COLO668 (cell line): ENCODE measurements at regions not wholly inside any gene's neighbourhood (a gene's known extent, or its start where the extent isn't known, plus 50 kb on each side); places are given as distances from the start of the nearest gene placed in this dataset.
A peak's percentile ranks its signal among the peaks of the same experiment; 100 is the strongest.

Experiments used
- DNase-seq: peaks from one replicate; lab custom pipeline; 2025; ENCODE audit not compliant: unreplicated experiment; lab: John Stamatoyannopoulos, UW

DNA sequence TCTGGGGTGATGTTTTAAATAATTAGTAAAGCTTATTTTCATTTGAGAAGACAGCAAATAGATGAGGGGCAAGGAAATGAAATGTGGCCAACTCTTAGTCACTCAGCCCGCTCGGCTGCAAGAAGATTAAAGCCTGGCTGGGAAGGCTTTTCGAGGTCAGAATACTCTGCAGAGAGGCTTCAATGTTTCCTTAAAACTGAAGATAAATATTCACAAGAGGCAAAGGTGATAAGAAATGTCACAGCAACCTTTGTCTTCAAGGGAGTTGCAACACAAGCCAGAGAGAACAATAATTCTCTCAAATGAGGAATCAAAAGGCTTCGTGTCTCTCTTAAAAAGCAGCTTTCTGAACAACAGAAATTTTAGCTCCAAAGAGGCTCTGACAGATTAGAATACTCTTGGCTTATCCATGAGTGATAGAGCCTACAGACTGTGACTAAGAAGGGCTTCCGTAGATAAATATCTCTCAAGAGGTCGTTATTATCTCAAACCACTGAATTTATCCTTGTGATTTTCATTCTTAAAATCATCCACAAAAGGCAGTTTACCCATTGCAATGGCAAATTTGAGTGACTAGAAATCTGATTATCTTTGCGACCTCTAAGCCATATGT lies 92.5 kb downstream of the KLF6 start:
- no peak for DNase-seq

DNA sequence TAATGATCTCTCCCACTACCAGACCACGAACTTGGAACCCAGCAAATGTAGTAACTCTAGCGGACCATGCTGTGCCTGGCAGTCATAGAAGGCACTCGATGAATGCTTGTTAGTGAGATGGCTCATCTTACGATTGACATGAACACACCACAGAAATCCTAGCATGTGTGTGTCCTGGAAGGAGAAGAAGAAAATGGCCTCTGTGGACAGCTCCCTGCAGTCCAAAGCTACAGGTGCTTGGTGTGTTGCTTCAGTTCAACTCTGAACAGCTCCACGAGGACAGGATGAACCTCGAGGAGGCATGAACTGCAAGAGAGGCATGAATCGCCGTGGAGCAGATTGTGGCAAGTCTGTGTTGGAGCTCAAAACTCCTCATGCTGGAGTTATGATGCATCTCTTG lies 93.5 kb downstream of the KLF6 start:
- DNase-seq = no peak

DNA sequence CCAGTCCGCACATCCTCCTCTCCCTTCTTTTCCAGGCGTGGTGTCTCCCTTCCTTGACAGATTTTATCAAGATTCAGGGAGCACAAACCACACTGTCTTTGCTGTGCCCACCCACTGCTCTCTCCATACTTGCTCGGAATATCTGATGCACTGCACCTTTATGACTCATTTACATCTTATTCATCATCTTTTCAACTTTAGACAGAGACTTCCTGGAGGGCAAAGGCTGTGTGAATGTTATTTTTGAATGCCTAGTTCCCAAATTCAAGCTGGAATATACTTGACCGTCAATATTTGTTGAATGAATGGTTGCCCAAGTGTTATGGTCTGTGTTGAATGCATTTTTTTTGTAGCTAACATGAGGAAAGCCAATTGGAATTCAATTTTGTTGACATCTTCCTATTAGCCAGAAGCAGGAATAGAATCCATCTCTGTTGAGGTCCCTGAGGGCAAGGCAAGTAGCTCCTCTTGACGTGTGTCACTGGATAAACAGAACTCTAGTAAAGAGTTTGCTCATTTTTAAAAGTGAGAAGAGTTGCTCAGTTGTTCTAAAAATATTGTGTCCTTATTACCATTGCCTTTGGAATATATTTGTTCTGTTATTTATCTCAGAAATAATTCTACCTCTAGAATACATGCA lies 95.0 kb downstream of the KLF6 start:
- DNase-seq = no peak

DNA sequence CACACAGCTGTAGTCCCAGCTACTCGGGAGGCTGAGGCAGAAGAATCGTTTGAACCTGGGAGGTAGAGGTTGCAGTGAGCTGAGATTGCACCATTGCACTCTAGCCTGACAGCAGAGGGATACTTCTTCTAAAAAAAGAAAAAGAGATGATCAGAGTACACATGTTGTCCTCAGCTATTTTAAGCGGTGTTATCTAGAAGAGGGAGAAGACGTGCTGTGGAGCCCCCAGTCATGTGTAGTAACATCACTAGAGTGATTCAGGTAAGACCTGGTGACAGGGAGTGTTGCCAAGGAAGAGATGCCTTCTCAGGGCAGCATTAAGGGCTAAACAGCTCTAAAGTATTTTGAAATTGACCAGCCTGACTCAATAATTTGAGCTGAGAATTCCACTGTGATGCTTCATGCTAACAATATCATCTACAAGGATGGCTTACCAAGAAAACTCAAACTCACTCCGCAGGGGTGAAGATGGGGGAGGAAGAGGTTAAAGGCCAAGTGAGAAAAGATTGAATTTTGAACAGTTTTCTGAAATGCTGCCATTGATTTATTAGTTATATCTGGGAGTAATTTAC lies 97.4 kb downstream of the KLF6 start:
- DNase-seq = no peak

DNA sequence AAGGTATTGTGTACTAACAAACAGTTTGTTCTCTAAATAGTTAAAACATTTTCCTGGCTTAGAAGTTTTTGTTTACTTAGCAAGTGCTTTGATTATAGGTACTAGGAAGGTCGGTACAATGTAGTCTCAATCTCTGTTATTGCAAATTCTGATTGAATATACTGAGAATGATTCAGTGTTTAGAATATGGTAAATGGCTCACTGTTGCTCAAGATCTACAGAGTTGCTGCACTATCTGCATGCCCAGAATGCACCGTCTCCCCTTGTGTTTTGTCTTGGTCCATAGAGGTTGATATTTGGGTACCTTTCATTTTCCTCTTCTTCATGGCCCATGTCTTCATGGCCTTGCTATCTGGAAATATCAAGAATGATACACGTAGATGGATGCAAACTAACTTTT lies 99.6 kb downstream of the KLF6 start:
- no peak for DNase-seq

DNA sequence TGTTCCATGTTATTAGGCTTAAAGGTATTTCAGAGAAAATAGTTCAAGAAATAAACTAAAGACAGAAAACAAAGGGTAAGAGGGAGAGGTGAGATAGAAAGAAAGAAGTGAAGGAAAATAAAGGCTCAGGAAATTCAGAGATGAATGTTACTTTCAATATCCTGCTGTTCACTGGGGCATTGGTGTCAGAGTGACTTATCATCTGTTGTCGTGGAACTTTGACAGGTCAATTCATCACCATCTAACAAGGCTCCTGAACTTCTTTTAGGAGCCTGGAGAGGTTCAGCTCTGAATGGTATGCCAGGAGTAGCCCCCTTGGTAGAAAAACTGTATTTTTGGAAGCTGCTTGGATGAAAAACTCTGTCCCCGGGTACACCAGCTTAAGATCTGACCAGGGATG lies 100.1 kb downstream of the KLF6 start:
- no peak for DNase-seq

DNA sequence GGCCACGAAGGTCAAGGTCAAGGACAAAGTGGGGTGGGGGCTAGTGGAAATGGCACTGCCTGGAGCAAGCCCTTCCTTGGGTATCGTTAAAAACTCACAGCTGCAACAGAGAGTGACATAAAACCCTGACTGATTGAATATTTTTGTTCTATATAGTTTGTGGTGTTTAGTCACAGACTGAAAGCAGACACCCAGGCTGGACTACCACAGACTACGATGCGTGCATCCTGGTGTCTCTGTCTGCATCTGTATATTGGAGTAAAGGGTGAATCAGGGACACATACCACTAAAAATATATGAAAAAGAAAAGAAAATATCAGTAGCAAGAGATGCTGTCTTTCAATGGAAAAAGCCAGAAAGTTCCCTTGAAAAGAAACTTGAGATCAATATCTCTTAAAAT lies 101.4 kb downstream of the KLF6 start:
- no peak for DNase-seq

DNA sequence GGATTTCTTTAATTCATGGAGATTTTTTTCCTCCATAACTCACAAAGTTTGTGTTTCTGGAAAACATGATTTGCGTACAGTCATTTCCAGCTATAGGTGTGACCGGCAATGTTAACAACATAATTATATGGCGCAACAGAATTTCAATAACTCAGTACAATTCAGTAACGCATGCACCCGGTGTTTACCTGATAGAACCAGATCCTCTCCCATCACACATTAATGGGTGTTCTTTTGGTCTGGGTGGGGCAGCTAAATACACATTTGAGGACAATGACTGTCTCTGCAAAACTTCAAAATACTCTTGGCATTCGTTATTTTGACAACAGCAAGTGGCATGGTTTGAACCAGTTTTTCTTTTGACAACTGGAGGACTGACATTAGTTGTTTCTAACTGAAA lies 102.3 kb downstream of the KLF6 start:
- DNase-seq = no peak

DNA sequence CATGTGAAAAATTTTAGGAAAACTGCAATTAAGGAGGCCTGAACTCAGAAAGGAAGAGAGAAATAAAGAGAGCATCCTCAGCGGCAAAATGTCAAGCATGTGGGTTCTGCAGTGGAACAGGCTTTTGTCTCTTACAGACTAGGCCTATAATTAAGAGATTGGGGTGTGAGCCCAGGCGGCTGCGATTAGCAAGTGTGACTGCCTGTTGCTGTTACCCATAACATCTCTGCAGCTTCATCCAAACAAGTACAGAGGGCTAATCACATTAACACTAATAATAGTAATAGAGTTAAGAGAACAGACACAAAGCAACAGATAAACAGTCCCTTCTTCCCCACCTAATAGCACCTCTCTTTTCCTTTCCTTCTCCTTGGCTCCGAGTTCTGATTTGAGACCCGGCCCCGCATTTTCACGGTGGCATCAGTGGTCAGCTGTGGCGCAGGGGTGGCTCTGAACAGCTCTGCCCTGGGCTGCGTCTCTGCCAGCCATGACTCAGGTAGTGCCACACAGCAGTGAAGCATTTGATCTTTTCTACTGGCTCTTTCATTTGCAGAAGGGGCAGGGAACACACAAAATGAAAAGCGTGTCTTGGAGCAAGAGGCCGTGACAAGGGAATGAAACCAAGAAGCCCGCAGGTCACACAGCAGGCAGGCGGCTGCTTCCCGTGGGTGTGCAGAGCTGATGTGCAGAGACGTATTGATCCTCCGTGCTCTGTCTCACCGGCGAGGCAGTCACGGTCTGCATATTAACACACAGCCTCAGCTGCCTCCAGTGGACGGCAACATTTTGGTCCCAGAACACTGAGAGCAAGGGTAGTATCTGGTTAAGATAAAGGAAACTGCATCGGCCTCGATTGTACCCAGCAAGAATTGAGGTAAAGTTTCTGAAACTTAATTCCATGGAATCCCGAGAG lies 103.1 kb downstream of the KLF6 start:
- DNase-seq = no peak

DNA sequence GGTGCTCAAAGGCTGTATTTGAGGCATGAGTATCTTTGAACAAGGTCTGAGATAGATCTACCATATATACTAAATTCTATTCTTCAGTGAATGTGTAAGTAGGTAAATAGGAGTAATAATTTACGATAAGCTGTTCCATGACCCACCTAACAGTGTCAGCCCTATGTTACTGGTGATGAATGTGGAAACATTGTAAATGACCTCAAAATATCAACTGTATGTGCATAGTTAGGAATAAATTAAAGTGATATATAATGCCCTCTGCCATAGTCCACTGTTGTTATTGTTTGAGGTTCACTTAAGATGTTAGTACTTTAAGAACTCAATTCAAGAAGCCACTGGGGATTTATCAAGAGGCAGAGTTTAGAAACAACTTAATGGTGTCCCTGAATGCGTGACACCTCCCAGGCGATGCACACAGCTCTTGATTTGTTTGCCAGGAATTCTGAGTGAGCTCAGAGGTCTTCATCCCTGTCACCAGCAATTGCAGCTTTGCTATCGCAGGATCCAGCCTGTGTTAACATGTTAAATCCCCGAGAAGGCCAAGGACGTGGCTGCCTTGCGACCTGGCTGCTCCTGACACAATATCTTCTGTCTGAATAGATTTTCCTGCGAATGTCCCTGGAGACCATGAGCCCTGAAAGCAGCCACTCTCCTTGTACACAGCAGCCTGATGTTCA lies 104.9 kb downstream of the KLF6 start:
- DNase-seq = no peak

DNA sequence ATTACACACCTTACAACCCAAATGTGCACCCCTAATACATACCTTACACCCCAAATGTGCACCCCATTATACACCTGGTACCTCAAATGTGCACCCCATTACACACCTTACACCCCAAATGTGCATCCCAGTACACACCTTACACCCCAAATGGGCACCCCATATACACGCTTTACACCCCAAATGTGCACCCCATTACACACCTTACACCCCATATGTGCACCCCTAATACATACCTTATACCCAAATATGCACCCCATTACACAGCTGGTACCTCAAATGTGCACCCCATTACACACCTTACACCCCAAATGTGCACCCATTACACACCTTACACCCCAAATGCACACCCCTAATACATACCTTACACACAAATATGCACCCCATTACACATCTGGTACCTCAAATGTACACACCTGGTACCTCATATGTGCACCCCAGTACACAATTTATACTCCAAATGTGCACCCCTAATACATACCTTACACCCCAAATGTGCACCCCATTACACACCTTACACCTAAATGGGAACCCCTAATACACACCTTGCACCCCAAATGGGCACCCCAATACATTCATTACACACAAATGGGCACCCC lies 106.3 kb downstream of the KLF6 start:
- no peak for DNase-seq

DNA sequence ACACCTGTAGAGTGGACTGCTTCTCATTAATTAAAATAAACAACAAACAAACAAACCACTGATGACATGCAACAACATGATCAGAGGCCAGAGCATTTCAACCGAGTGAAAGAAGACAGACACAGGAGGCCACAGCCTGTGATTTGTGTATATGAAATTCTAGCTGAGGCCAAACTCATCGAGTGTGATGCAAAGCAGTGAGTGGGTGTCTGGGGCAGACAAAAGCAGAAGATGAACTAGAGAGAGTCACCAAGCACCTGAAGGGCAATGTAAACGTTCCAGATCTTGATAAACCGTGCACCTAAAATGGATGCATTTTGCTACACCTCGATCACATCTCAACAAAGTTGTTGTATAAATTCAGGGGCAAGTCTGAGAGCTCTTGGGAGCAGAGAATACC lies 108.4 kb downstream of the KLF6 start:
- no peak for DNase-seq

DNA sequence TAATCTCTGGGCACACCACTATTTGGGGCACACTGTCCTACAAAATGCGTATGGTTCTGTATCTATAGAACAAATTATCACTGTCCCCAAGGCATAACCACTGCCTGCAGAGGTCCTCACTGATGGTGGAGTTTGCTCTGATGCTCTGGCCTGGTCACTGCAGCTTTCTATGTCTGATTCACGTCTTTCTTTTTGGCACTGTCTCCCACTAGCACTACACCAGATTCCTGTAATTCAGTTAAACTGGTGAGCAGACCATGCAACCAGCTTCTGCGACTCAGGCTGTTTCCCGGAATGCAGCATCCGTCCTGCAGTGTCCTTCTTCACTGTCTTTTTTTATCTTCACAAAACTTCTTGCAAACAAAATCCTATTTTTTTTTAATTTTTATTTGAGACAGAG lies 112.8 kb downstream of the KLF6 start:
- DNase-seq = no peak

DNA sequence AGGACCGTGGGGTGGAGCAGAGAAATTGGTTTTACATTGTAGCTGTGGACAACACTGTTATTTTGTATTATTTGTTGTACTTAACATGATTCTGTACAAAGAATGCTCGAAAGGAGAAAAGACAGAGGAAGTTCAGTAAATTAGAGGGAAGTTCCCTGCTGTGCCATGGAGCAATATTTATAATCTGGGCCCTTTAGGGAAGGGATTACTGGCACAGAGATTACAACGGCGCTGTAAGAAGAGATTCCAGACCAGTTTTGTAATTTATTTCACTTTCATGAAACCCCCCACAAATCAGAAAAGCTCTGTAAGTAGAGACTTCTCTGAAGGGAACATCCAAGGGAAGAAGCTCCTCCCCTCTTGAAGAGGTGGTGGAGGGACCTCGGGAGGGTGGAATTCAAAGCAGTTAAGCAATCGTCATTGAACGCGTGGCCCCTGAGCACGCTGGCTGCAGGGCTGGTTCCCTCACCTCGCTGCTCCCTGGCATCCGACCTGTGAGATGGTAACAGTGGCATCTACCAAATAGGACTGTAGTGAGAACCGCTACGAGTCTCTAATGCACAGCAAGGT lies 113.5 kb downstream of the KLF6 start:
- no peak for DNase-seq

DNA sequence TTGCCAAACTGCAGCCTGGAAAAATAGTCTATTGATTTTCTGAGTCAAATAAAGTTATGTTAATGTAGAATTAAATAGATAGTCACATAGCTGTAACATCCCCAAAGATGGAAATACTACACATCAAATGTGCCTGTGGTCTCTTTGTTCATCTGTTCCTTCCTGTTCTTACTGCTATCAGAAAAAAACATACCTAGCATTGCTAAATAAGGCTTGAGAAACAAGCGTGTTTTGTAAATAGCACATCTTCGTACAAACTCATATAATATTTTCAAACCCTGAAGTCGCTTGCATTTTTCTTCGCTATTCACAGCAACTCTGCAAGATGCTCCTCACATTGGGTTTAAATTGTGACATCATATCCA lies 116.1 kb downstream of the KLF6 start:
- no peak for DNase-seq

DNA sequence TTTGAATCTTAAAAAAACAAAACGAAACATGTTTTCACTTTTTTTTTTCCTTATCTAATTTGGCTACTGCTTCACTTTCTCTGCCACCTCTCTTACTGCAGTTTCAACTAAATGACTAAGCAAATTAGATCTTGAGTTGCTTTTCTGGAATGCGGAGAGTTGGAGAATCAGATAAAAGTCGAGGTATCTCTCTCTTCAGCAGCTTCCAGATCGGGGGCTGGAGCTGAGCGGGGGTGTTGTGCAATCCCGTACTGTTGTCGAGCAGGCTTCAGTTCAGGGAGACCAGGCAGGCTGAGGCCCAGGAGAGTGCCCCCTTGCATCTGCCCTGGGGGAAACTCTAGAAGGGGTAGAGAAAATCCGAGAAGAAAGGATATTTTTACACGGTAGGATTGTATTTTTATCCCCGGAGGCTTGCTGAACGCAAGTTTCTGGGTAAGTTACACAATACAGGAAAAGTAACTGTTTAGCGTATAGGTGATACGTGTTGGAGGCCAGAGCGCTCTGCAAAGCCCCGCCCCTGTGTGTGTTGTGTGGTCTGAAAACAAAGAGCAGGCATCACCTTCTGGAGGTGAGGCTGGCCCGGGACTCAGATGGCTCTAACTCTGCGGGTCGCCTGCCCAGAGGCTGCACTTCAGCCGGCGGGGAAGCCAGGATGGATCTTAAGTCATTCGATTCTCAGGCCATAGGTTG lies 116.6 kb downstream of the KLF6 start:
- no peak for DNase-seq

DNA sequence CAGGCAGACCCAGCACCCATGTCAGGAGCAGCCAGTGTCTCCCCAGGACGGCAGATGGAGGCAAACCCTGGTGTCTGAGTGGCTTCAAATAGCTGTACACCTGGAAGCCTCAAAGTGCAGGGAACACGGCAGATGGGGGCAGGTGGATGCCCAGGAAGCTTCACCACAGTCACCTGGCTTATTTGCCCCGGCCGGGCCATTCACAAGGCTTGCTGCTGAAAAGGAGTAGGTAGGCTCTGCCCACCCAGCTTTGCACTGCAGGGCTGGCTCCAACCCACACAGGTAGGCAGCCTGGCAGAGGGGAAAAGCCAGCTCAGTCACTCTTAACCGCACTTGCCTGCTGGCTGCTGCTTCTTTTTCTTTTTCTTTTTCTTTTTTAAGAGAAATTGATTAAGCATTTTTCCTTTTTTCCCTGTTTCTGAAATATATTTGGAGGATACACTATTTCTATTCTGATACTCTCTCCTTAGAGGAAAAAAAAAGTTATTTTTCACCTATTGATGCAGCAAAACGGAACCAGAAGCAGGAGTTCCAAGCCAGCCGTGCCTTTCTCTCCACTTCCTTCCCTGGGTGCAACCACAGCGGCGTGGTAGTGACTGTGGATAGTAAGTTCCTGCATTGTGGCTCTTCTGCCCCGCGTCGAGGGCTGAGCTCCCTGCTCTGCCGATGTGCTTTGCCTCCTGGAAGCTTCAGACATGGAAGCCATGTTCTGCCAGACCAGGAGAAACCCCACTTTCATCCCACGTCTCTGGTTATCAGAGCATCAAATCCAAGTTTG lies 118.3 kb downstream of the KLF6 start:
- DNase-seq = peak; percentile 55

DNA sequence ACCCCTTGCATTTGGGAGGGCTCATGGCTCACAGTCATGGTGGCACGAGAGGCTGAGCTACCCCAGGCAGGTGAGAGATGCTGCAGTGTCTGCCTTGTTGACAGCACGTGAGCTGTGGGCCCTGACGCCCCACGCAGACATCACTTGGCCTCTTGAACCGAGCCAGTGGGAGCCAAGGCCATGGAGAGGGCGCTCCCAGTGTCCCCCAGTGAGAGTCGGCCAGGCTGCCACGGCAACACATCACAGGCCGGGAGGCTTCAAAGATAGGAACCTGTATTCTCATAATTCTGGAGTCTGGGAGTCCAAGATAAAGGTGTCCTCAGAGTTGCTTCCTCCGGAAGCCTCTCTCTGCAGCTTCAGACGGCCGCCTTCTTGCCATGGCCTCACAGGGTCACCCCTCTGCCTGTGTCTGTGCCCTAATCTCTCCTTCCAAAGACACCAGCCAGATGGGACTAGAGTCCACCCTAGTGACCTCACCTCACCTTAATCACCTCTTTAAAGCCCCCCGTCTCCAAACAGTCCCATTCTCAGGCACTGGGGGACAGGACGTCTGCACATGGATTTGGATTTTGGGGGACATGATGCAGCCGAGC lies 119.6 kb downstream of the KLF6 start:
- DNase-seq = no peak

DNA sequence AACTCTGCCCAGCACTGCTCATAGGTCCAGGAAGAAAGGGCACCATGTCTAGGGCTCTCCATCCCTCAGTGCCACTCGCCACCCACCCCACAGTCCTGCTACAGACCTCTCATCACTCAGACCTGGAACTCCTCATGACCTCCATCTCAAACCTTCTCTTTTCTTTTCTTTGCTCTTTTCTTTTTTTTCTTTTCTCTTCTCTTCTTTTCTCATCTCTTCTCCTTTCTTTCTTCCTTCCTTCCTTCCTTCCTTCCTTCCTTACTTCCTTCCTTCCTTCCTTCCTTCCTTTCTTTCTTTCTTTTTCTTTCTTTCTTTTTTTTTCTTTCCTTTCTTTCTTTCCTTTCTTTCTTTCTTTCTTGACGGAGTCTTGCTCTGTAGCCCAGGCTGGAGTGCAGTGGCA lies 122.2 kb downstream of the KLF6 start:
- DNase-seq = no peak
